ENCODE measurements at regions not wholly inside any gene's neighbourhood (a gene's known extent, or its start where the extent isn't known, plus 50 kb on each side); places are given as distances from the start of the nearest gene placed in this dataset.

DNA sequence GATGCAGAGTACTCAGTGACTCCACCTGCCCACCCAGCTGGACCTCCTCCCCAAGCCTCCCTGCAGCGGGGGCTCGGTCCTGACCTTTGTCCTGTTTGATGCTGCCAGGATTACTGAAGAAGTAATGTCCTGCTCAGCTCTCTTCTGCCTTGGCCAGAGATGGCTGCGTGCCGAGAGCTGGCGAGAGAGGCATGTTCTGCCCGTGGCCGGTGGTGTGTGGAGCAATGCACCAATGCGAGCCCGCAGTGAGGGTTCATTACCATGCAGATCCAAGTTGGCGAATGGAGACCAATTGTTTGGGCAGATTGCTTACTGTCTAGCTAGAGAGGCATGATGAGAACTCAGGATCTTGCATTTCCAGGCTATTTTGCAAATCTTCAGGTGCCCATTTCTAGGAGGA lies 248.9 kb downstream of the ENGASE start:
- CTCF ChIA-PET: interaction anchor here (1.0 to 2.4 kb wide), 5 partner anchors 8 to 77 kb away, joined by 3 to 14 read pairs (median 6); no protein-coding TSS in a partner anchor
- TF ChIP-seq NFE2L2 (conservative IDR thresholded peaks at IDR 0.05; ENCODE audit: low read length) (no peak), HOXB5 (CRISPR knock-in tag; IDR thresholded peaks at IDR 0.05) (no peak), CBX2 (IDR thresholded peaks at IDR 0.05; ENCODE audit: borderline replicate concordance, low read depth) (no peak), EP300 (IDR thresholded peaks at IDR 0.05) (no peak), RAD21 (conservative IDR thresholded peaks at IDR 0.05 in 1 of 2, IDR thresholded peaks at IDR 0.05 in 1 of 2) (no peak), TFCP2L1 (CRISPR knock-in tag; IDR thresholded peaks at IDR 0.05) (no peak), RARB (CRISPR knock-in tag; IDR thresholded peaks at IDR 0.05) (no peak), POLR2A (IDR thresholded peaks at IDR 0.05; ENCODE audit: low read length) (no peak), KDM1A (IDR thresholded peaks at IDR 0.05; ENCODE audit: low read depth) (no peak), HOXA7 (CRISPR knock-in tag; IDR thresholded peaks at IDR 0.05) (no peak), HES2 (IDR thresholded peaks at IDR 0.05) (no peak), NR3C1 (IDR thresholded peaks at IDR 0.05) (no peak), RFX5 (IDR thresholded peaks at IDR 0.05) (no peak)
- TF ChIP-seq, protein P1, sequence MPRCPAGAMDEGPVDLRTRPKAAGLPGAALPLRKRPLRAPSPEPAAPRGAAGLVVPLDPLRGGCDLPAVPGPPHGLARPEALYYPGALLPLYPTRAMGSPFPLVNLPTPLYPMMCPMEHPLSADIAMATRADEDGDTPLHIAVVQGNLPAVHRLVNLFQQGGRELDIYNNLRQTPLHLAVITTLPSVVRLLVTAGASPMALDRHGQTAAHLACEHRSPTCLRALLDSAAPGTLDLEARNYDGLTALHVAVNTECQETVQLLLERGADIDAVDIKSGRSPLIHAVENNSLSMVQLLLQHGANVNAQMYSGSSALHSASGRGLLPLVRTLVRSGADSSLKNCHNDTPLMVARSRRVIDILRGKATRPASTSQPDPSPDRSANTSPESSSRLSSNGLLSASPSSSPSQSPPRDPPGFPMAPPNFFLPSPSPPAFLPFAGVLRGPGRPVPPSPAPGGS (IDR thresholded peaks at IDR 0.05): no peak
- no peak for FAIRE-seq
- no peak for DNase-seq (ENCODE audit: low read depth in 1 of 2, low spot score in 1 of 2)
- ATAC-seq: no peak
- Histone ChIP-seq H3K27ac (no peak overlapping the region), H3K4me2 (no peak overlapping the region), H3K9me3 (no peaks in the 10 kb centered on the region), H3K4me3 (no peak overlapping the region), H3K4me1 (no peaks in the 10 kb centered on the region)
- POLR2A ChIA-PET: no interaction called here
- 65% methylated on average over 9 of the region's 10 CpGs for WGBS (ENCODE audit: missing lambda C conversion rate)

- FAIRE-seq: no peak
- H3K27ac ChIP-seq: no peak overlapping the region
- ChIA-PET CTCF (interaction anchor here (1.3 to 2.4 kb wide), 8 partner anchors 9 to 290 kb away, joined by 3 to 14 read pairs (median 6); no protein-coding TSS in a partner anchor), POLR2A (no interaction called here)
- H3K4me3 ChIP-seq: no peak overlapping the region
- H3K4me1 ChIP-seq: no peaks in the 10 kb centered on the region
- no peak for DNase-seq (ENCODE audit: low read depth in 1 of 2, low spot score in 1 of 2)
- WGBS (ENCODE audit: missing lambda C conversion rate): 50% methylated on average over 12 of the region's 14 CpGs
- H3K9me3 ChIP-seq: no peaks in the 10 kb centered on the region
- no peak for ATAC-seq
- H3K4me2 ChIP-seq: no peak overlapping the region
- no peak for TF ChIP-seq HMGXB4 (CRISPR knock-in tag; IDR thresholded peaks at IDR 0.05; ENCODE audit: borderline replicate concordance)
- no peak for TF ChIP-seq HDAC2 (IDR thresholded peaks at IDR 0.05)
- no peak for TF ChIP-seq EHF (CRISPR knock-in tag; IDR thresholded peaks at IDR 0.05)
- TF ChIP-seq EHMT2 (IDR thresholded peaks at IDR 0.05; ENCODE audit: low read depth): no peak
- TF ChIP-seq FOSL2 (IDR thresholded peaks at IDR 0.05): no peak
- no peak for TF ChIP-seq FOSL2 (CRISPR knock-in tag; IDR thresholded peaks at IDR 0.05)
- TF ChIP-seq TP53 (CRISPR knock-in tag; IDR thresholded peaks at IDR 0.05): no peak
- no peak for TF ChIP-seq CHD4 (IDR thresholded peaks at IDR 0.05; ENCODE audit: borderline replicate concordance)
- no peak for TF ChIP-seq NPAS2 (CRISPR knock-in tag; IDR thresholded peaks at IDR 0.05; ENCODE audit: borderline replicate concordance)
- no peak for TF ChIP-seq POLR2AphosphoS2 (conservative IDR thresholded peaks at IDR 0.05; ENCODE audit: low read length)
- TF ChIP-seq CBX8 (IDR thresholded peaks at IDR 0.05): no peak
- TF ChIP-seq FOSB (CRISPR knock-in tag; IDR thresholded peaks at IDR 0.05): no peak
- TF ChIP-seq PHF8 (IDR thresholded peaks at IDR 0.05; ENCODE audit: borderline replicate concordance, low read depth): no peak
- TF ChIP-seq JUN (IDR thresholded peaks at IDR 0.05): no peak
- no peak for TF ChIP-seq BHLHE40 (IDR thresholded peaks at IDR 0.05; ENCODE audit: low read depth, low read length)
- no peak for TF ChIP-seq CEBPB (IDR thresholded peaks at IDR 0.05)
- no peak for TF ChIP-seq JUNB (IDR thresholded peaks at IDR 0.05)
- no peak for TF ChIP-seq REST (IDR thresholded peaks at IDR 0.05)
- TF ChIP-seq ESRRA (IDR thresholded peaks at IDR 0.05; ENCODE audit: borderline replicate concordance, low read length): no peak
- no peak for TF ChIP-seq MAZ (IDR thresholded peaks at IDR 0.05; ENCODE audit: borderline replicate concordance, low read depth, low read length)
- no peak for TF ChIP-seq CBX2 (IDR thresholded peaks at IDR 0.05; ENCODE audit: borderline replicate concordance, low read depth)
These were observed 247.8 kb downstream of the ENGASE start for GRCh38 chr17:79322211-79323123.

Measured in A549 (cell line).